GM12872 (cell line): ENCODE measurements at regions not wholly inside any gene's neighbourhood (a gene's known extent, or its start where the extent isn't known, plus 50 kb on each side); places are given as distances from the start of the nearest gene placed in this dataset.

Source experiments
- CTCF ChIP-seq: IDR thresholded peaks from 3 replicates; pipeline ENCODE4 v1.5.1; 2011; ENCODE audit warnings: low read depth, mild to moderate bottlenecking, low read length, moderate library complexity; ENCODE audit not compliant: insufficient read depth

GRCh38 chr1:4460052-4460451 lies 194.4 kb upstream of the AJAP1 start:
- no peak for TF ChIP-seq CTCF

GRCh38 chr1:4460651-4461050 lies 193.8 kb upstream of the AJAP1 start:
- no peak for TF ChIP-seq CTCF

- no peak for TF ChIP-seq CTCF
Measured at GRCh38 chr1:4461726-4462290, 192.6 kb upstream of the AJAP1 start.

GRCh38 chr1:4462831-4463484 lies 191.5 kb upstream of the AJAP1 start:
- TF ChIP-seq CTCF, result no peak

- no peak for TF ChIP-seq CTCF
Measured at GRCh38 chr1:4463631-4464030, 190.8 kb upstream of the AJAP1 start.

GRCh38 chr1:4464478-4464877 lies 189.9 kb upstream of the AJAP1 start:
- TF ChIP-seq CTCF, result no peak

GRCh38 chr1:4467241-4467640 lies 187.2 kb upstream of the AJAP1 start:
- TF ChIP-seq CTCF, result no peak
